HG02870 (cell line): ENCODE measurements at regions not wholly inside any gene's neighbourhood (a gene's known extent, or its start where the extent isn't known, plus 50 kb on each side); places are given as distances from the start of the nearest gene placed in this dataset.
"Not testable (repeated sequence)": the region's sequence is repeated elsewhere in the genome, so short reads cannot be mapped to it uniquely, and the experiment has no call there.

Experiments used
- ATAC-seq: cut with Tn5 transposase; IDR thresholded peaks from one replicate; pipeline ENCODE4 v1.9.1; 2021; ENCODE audit warnings: mild to moderate bottlenecking, moderate library complexity; ENCODE audit not compliant: unreplicated experiment

GRCh38 chr14:46596236-46596635 is 55.3 kb downstream of the RPL10L start:
- ATAC-seq: no peak

GRCh38 chr14:46582826-46583225 is 68.8 kb downstream of the RPL10L start:
- no peak for ATAC-seq

DNA sequence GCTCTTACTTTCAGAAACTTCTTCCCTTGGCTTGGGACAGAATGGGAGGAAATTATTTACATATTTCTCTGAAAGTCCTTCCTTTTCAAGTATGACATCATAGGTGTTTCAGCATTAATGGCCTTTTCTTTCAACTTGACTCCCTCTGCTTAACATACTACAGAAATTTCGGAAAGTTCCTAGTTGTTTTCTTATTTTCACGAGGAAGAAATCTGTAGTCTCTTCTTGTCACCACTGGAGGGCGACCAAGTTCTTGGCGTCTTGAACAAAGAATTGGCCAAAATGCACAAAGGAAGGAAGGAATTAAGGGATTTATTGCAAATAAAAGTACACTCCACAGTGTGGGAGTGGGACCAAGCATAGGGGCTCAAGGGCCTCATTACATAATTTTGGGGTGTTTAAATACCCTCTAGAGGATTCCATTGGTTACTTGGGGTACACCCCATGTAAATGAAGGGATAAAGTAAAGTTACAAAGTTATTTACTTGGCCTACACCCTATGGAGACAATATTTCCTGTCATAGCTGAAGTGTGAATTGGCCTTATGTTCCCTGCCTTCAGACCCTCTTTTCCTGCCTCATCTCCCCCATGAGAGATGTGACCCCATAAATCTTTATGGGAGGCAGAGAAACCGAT is 70.4 kb downstream of the RPL10L start:
- ATAC-seq: no peak

DNA sequence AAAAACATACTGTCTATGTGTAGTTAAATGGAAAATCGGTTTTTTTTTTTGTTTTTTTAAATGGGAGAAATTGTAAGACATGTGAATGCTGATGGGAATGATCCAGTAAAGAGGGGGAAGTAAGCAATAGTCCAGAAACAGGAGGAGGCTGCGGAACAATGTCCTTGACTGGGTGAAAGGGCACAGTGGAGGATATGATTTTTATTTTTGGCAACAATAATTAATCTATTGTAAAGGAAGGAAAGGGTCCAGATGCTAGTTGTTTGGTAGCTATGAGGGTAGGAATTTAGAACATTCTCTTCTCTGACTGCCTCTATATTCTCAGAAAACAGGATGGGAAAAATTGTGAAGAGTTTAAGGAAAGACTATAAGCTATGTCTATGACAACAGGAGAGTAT is 76.6 kb downstream of the RPL10L start:
- ATAC-seq: no peak

DNA sequence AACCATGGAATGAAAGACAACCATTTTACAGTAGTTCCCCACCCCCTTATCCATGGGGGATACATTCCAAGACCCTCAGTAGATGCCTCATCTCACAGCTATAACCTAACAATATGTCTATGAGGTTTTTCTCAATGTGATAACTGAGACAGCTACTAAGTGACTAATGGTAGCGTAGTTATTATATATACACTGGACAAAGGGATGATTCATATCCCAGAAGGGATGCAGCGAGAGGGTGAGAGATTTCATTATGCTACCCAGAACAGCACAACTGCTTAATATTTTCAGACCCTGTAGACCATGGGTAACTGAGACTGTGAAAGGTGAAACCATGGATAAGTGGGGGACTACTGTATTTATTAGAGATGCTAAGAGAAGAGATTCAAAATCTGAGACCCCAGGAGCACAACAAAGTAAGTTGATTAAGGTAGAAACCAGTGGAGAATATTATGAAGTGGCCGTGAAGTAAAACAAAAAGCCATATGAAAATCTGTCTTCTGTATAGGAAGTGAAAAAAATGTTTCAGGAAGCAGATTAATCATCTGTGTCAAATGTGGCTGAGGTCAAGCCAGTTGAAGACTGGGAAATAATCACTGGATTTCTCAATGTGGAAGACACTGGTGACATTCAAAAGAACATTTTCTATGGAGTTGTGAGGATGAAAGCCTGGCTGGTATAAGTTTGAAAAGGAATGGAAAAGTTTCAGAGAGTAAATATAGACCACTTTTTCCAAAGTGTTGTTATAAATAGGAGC is 77.2 kb downstream of the RPL10L start:
- no peak for ATAC-seq

- no peak for ATAC-seq
Measured at GRCh38 chr14:46573498-46573897, 78.1 kb downstream of the RPL10L start.

DNA sequence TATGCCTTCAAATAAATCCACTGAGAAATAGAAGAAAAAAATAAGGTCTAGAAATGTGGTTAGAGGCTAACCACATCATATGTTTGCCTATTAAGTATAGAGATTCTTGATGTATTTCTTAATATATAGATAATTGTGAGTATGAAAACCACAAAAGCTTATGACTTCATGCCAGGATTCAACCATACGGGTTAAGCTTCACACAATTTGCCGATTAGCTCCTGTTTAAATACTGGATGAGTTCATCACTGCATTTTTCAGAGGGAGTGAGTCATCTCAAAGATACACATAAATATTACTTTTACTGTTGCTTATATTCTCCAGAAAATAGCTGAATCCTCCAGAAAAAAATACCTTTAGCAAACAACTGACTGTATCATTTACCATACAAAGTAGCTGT is 79.6 kb downstream of the RPL10L start:
- no peak for ATAC-seq

DNA sequence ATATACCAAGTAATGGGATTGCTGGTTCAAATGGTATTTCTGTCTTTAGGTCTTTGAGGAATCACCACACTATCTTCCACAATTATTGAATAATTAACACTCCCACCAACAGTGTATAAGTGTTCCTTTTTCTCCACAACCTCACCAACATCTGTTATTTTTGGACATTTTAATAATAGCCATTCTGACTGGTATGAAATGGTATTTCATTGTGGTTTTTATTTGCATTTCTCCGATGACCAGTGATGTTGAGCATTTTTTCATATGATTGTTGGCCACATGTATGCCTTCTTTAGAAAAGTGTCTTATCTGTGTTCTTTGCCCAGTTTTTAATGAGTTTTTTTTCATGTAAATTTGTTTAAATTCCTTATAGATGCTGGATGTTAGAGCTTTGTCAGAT is 83.4 kb downstream of the RPL10L start:
- not testable (repeated sequence) for ATAC-seq

DNA sequence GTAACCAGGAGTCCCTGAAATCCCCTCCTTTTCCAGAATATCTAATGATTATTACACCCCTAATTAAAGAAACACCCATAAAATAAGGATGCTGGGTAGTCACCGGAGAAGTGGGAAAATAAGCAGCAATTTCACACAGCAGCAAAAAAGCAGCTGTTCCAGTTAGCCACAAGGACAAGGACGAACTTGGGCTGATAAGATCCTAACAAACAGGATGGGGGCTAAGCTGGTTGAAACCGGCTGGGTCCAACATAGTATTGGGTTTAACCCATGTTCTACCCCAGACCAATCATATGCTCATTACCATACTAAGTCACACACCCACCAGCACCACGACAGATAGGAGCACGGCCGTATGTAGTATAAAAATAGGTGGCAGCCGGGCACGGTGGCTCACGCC is 100.7 kb downstream of the RPL10L start:
- no peak for ATAC-seq

DNA sequence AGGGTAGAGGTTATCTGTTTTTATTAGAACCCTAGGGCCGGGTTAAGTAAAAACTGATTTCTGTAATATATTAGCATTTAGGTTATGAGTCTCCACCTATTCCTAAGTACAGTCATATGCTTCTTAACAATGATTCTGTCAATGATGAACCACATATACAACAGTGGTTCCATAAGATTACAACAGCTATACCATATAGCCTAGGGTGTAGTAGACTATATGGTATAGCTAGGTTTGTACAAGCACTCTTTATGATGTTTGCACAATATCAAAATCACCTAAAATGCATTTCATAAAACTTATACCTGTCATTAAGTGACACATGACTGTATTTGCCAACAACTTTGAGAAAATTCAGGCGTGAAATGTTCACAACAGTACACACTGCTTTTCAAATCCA is 110.6 kb downstream of the RPL10L start:
- ATAC-seq: no peak

DNA sequence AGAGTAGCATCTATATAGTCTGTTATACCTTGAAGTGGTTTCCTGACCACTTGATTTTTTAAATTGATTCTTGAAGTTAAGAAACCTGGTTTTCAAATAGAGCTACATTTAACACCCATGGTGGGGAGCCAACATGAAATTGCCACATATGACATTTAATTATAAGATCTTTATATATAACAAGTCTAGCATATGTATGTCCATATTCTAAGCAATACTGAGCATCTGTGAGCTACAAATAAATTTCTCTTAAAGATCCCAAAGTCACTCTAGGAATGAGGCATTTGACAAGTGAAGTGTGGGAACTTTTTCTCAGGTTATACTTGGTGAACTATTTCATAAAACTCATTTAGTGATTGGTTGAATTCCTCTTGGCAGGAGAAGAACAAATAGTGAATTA is 132.5 kb downstream of the RPL10L start:
- no peak for ATAC-seq

- not testable (repeated sequence) for ATAC-seq
Measured at GRCh38 chr14:46508752-46509151, 142.8 kb downstream of the RPL10L start.

DNA sequence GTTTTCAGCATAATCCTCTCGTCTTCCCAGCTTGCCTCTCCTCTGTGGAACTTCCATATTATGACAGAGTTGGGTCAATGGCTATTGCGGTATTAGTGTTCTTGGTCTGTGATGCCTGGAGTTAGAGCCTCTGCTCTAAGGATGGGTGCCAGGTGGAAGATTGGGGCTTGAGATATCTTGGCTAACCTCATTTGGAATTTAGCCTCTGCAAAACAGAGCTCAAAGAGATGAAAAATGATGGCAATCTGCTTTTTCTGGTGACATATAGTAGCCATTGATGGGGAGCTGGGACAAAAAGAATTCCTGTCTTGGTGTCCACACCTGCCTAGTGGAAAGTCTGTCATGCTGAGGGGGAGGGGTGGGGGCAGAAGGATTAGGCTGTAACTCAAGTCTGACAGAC is 152.1 kb downstream of the RPL10L start:
- no peak for ATAC-seq

GRCh38 chr14:46496409-46496808 is 155.2 kb downstream of the RPL10L start:
- no peak for ATAC-seq

DNA sequence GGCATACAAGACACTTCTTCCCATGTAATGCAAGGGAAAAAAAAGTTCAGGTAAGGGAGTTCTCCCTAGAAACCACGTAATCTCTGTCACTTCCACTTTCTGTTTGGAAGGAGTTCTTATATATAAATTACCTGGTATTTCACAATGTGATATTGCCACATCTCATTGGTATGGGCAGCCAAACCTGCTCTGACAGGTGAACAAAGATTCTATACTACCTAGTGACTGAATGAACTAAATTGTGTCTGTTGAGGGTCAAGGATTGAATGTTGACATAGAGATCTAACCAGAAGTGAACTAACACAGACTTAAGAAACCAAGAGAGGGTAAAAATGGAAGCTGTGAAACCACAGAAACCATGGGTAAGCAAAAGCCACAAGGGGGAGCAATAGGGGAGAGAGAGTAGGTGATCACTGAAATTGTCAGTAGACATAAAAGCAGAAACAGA is 161.3 kb downstream of the RPL10L start:
- ATAC-seq: peak; percentile 97

- ATAC-seq: no peak
Measured at GRCh38 chr14:46488374-46488773, 163.2 kb downstream of the RPL10L start.

DNA sequence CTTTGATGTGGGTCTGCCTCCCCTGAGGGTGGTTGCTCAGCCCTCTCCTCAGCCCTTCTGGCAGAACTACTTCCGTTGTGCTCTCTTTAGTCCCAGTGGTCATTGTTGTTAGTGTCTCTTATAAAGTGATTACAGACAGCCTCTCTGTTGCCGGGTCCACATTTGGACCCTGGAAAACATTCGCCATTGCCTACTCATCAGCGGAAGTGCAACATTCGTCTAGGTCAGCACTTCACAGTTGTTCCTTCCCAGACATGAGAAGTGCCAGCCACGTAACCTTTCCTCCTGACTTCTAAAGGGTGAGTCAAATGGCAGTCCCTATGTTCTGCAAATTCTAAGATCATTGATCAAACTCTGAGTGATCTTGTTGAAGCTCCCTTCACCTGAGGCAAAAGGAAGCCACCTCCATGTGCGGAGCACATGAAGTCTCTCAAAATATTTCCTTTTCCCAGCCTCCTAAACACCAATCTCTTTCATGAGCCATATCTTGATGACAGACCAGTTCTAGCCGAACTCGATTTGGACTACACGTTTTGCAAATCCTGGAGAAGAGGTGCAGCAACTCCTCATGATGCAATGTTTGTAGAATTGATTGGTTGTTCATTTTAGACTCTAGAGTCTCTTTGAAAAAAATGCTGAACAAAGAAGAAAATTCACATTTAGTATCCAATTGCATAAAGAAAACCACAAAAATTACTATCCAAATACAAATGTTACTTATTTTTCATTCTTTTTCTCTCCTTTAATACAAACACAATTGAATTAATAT is 163.8 kb downstream of the RPL10L start:
- no peak for ATAC-seq

GRCh38 chr14:46482200-46482599 is 169.4 kb downstream of the RPL10L start:
- no peak for ATAC-seq

GRCh38 chr14:46480817-46481216 is 170.8 kb downstream of the RPL10L start:
- ATAC-seq: no peak

DNA sequence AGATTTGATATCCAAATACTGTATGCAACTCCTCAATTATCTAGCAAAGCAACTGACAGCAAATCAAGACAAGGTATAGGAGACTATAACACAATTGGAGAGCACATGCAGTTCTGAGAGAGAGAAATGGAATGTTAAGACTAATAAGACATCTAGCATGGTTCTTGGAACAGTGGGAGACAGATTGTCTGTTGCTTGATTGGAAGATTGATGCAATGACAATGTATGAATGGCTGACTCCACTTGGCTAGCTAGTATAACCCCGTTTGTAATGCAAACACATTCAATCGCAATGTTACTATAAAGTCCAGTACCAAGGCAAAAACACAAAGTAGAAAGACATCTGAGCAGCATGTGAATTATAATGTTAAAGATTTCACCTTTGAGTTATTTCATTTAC is 179.3 kb downstream of the RPL10L start:
- no peak for ATAC-seq

DNA sequence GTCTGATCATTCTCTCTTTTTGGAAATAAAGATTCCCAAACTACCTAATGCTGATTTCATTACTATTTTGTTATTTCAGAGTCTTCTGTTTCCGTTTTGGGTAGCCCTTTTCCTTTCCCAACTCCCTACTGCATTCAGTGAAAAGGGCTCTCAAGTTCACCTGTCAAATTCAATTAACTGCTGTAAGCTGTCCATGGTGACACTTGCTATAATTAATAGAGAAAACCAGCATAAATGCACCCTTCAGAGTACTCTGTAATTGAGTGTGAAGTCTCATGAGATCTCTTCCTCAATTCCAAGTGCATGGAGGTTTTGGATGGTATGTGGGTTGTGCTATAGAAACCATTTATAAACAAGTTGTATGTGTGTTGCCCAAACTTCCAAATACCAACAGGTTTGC is 187.2 kb downstream of the RPL10L start:
- no peak for ATAC-seq

GRCh38 chr14:46451800-46452199 is 199.8 kb downstream of the RPL10L start:
- no peak for ATAC-seq
